PC-9 (cell line): ENCODE measurements at regions not wholly inside any gene's neighbourhood (a gene's known extent, or its start where the extent isn't known, plus 50 kb on each side); places are given as distances from the start of the nearest gene placed in this dataset.

ENCODE experiments used
- BruUV-seq: library from RNA; stranded (reverse); fragments of 400-500 nt; replicated peaks from 2 replicates; lab custom pipeline; 2021; lab: Mats Ljungman, UMichigan
- CTCF ChIA-PET: fragments of 300-600 bp; sonication (Branson Sonifier 250); formaldehyde crosslinking; loops from one replicate; lab custom pipeline; 2022; ENCODE audit warnings: antibody characterized with exemption; lab: Charles Lee
- POLR2A ChIA-PET: fragments of 300-600 bp; sonication (Branson Sonifier 250); formaldehyde crosslinking; loops from one replicate; lab custom pipeline; 2022; ENCODE audit warnings: antibody characterized with exemption; ENCODE audit not compliant: unreplicated experiment; lab: Charles Lee
- DNase-seq, 2 experiments: peaks; one replicate each; pipeline versions ENCODE4 v3.0.0 to v3.0.0-alpha.2; 2015 to 2022; ENCODE audit warnings: mixed read lengths in 1 of 2
- H2AFZ ChIP-seq: fragments of 200-600 bp; sonication (generic); 2 replicates; pipeline ENCODE4 v1.8.1; 2017; ENCODE audit warnings: antibody characterized with exemption
- H3F3A ChIP-seq: fragments of 200-600 bp; sonication (generic); 2 replicates; pipeline ENCODE4 v1.8.1; 2017; ENCODE audit warnings: antibody characterized with exemption, mild to moderate bottlenecking, low read depth; ENCODE audit not compliant: insufficient read depth
- H3K27ac ChIP-seq: fragments of 200-600 bp; sonication (generic); 2 replicates; pipeline ENCODE4 v1.6.1; 2016; ENCODE audit warnings: mixed run types
- H3K27me3 ChIP-seq: fragments of 200-600 bp; sonication (generic); 2 replicates; pipeline ENCODE4 v1.6.1; 2016; ENCODE audit warnings: low read depth, mixed run types; ENCODE audit not compliant: insufficient read depth
- H3K36me3 ChIP-seq: fragments of 200-600 bp; sonication (generic); 2 replicates; pipeline ENCODE4 v1.6.1; 2016; ENCODE audit warnings: low read depth, mixed run types
- H3K4me1 ChIP-seq: fragments of 200-600 bp; sonication (generic); replicated peaks from 2 replicates; pipeline ENCODE4 v1.6.1; 2016; ENCODE audit warnings: mixed run types; ENCODE audit not compliant: insufficient read depth
- H3K4me2 ChIP-seq: fragments of 200-600 bp; sonication (generic); 2 replicates; pipeline ENCODE4 v1.6.1; 2017; ENCODE audit warnings: mixed run types
- H3K4me3 ChIP-seq: fragments of 200-600 bp; sonication (generic); 2 replicates; pipeline ENCODE4 v1.6.1; 2016; ENCODE audit warnings: mixed run types
- H3K79me2 ChIP-seq: fragments of 200-600 bp; sonication (generic); 2 replicates; pipeline ENCODE4 v1.6.1; 2017; ENCODE audit warnings: low read depth, mixed run types
- H3K9me2 ChIP-seq: fragments of 200-600 bp; sonication (generic); 2 replicates; pipeline ENCODE4 v1.8.1; 2017; ENCODE audit warnings: mild to moderate bottlenecking; ENCODE audit not compliant: insufficient read depth
- H3K9me3 ChIP-seq: fragments of 200-600 bp; sonication (generic); 2 replicates; pipeline ENCODE4 v1.8.1; 2016; ENCODE audit warnings: low read depth; ENCODE audit not compliant: insufficient read depth
- H4K20me1 ChIP-seq: fragments of 200-600 bp; sonication (generic); 2 replicates; pipeline ENCODE4 v1.8.1; 2017; ENCODE audit not compliant: insufficient read depth
- CTCF ChIP-seq: fragments of 200-600 bp; sonication (generic); conservative IDR thresholded peaks from 2 replicates; pipeline ENCODE4 v1.6.1; 2017; ENCODE audit warnings: mixed run types, antibody characterized with exemption, mild to moderate bottlenecking, moderate library complexity
- EZH2 ChIP-seq: fragments of 200-600 bp; sonication (generic); IDR thresholded peaks from 2 replicates; pipeline ENCODE4 v1.8.0; 2017; ENCODE audit warnings: antibody characterized with exemption, low read depth
- intact Hi-C: fragments of 100-400 bp; cut with micrococcal nuclease; formaldehyde crosslinking; loops from one replicate; pipeline ENCODE4 v1.10.0; 2022; ENCODE audit not compliant: unreplicated experiment

GRCh38 chr17:33534087-33534486 is 241.0 kb upstream of the ASIC2 start:
- Histone ChIP-seq H3F3A (no peaks in the 10 kb centered on the region), H3K4me2 (no peak overlapping the region), H3K4me3 (no peak overlapping the region), H4K20me1 (no peaks in the 10 kb centered on the region), H3K27ac (no peak overlapping the region), H3K27me3 (peaks cover 42% of the 10 kb centered on the region), H3K9me2 (no peaks in the 10 kb centered on the region), H3K79me2 (no peaks in the 10 kb centered on the region), H3K9me3 (no peaks in the 10 kb centered on the region), H3K36me3 (no peaks in the 10 kb centered on the region), H3K4me1 (no peaks in the 10 kb centered on the region), H2AFZ (no peak overlapping the region)
- TF ChIP-seq EZH2: no peak
- no peak for TF ChIP-seq CTCF
- intact Hi-C loops: no loop called here
- BruUV-seq: no TSS peak
- ChIA-PET CTCF (no interaction called here), POLR2A (no interaction called here)
- no peak for DNase-seq

- no peak overlapping the region for H3K4me3 ChIP-seq
- H3F3A ChIP-seq: no peaks in the 10 kb centered on the region
- no peaks in the 10 kb centered on the region for H3K4me1 ChIP-seq
- no peaks in the 10 kb centered on the region for H3K79me2 ChIP-seq
- CTCF ChIA-PET: no interaction called here
- no TSS peak for BruUV-seq
- H3K4me2 ChIP-seq: no peak overlapping the region
- POLR2A ChIA-PET: no interaction called here
- H3K9me2 ChIP-seq: no peaks in the 10 kb centered on the region
- no peaks in the 10 kb centered on the region for H4K20me1 ChIP-seq
- no peaks in the 10 kb centered on the region for H3K9me3 ChIP-seq
- H3K27me3 ChIP-seq: peaks cover 11% of the 10 kb centered on the region; the same call in 1 of the 2 replicates
- H3K27ac ChIP-seq: no peak overlapping the region
- H3K36me3 ChIP-seq: no peaks in the 10 kb centered on the region
- no peak for DNase-seq
- TF ChIP-seq EZH2 (no peak), CTCF (no peak)
- no peak overlapping the region for H2AFZ ChIP-seq
- intact Hi-C loops: no loop called here
Measured at GRCh38 chr17:33545124-33545523, 252.0 kb upstream of the ASIC2 start.

GRCh38 chr17:33550261-33550660 is 257.2 kb upstream of the ASIC2 start:
- no peak for TF ChIP-seq CTCF
- no peak for TF ChIP-seq EZH2

More at GRCh38 chr17:33550261-33550660, 257.2 kb upstream of the ASIC2 start:
- Histone ChIP-seq H3F3A (no peaks in the 10 kb centered on the region), H3K4me2 (no peak overlapping the region), H4K20me1 (no peaks in the 10 kb centered on the region), H3K9me2 (no peaks in the 10 kb centered on the region), H3K79me2 (no peaks in the 10 kb centered on the region), H3K27me3 (peaks cover 10% of the 10 kb centered on the region; the same call in 1 of the 2 replicates), H3K36me3 (no peaks in the 10 kb centered on the region), H3K9me3 (no peaks in the 10 kb centered on the region), H3K4me1 (no peaks in the 10 kb centered on the region), H3K27ac (no peak overlapping the region), H2AFZ (no peak overlapping the region), H3K4me3 (no peak overlapping the region)
- intact Hi-C loops: no loop called here
- ChIA-PET POLR2A (no interaction called here), CTCF (no interaction called here)
- BruUV-seq: no TSS peak
- DNase-seq: no peak
